Activated T-cell treated with anti-CD3 and anti-CD28 coated beads for 48 hours (primary cell): ENCODE measurements at regions not wholly inside any gene's neighbourhood (a gene's known extent, or its start where the extent isn't known, plus 50 kb on each side); places are given as distances from the start of the nearest gene placed in this dataset.
A peak's percentile ranks its signal among the peaks of the same experiment; 100 is the strongest.
"Not testable (repeated sequence)": the region's sequence is repeated elsewhere in the genome, so short reads cannot be mapped to it uniquely, and the experiment has no call there.

Experiments used
- DNase-seq: peaks from one replicate; pipeline ENCODE4 v3.0.0-alpha.2; 2020; ENCODE audit warnings: low read depth

- DNase-seq, result peak; percentile 22
Observed at GRCh38 chr3:17894434-17895060, 152.1 kb upstream of the TBC1D5 start.

- DNase-seq, result no peak
Observed at GRCh38 chr3:17891139-17891856, 148.9 kb upstream of the TBC1D5 start.

- DNase-seq, result no peak
Observed at GRCh38 chr3:17885986-17886385, 143.6 kb upstream of the TBC1D5 start.

DNA sequence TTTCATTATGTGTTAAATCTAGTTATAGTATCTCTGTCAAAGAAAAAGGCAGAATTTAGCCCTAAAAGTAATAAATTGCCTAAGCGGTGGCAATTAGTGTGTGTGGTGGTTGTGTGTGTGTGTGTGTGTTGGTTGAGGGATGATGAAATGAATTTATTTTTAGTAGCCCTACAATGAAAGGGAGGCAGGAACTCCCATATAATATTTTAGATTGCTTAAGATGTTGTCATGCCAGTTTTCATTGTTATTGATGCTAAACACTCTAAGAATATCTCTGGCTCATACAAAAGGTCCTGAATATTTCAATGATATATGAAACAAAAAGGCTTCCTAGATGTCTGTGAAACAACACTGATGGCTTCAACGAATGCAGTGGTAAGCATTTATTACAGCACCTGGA, 140.6 kb upstream of the TBC1D5 start:
- DNase-seq, result no peak

GRCh38 chr3:17877299-17877698, 134.9 kb upstream of the TBC1D5 start:
- no peak for DNase-seq

DNA sequence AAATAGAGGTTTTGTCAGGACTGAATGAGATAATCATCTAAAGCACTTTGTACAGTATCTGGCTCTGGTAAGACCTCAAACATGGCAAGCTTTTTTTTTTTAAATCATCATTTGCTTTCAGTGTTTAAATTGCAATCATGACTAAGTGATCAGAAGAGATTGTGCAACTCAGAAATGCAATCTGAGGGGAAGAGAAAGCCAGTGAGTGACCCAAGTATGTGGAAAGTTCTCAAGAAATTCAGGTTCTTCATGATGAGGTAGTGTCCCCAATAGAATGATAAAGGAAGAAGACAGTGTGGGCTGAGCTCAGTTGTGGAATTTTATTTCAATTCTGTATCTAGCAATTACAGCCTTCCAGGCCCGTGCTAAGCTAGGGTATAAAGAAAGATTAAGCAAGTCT, 132.2 kb upstream of the TBC1D5 start:
- no peak for DNase-seq

- DNase-seq, result no peak
Observed at GRCh38 chr3:17872457-17872856, 130.0 kb upstream of the TBC1D5 start.

DNA sequence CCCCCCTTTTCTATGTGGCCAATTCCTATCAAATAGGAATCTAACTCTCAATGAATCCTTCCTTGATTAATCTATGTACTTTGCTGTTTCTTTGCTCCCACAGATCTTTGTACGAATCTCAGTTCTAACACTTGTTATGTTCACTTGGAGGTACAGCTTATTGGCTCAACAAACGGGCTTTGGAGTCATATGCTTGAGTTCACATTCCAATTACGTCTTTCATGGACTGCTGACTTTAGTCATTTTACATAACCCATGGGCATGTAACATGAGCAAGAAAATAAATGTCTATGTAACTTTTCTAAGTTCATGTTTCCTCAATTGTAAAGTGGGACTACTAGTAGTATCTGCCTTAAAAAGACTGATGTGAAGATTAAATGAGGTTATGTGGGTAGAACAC, 123.2 kb upstream of the TBC1D5 start:
- DNase-seq, result no peak

DNA sequence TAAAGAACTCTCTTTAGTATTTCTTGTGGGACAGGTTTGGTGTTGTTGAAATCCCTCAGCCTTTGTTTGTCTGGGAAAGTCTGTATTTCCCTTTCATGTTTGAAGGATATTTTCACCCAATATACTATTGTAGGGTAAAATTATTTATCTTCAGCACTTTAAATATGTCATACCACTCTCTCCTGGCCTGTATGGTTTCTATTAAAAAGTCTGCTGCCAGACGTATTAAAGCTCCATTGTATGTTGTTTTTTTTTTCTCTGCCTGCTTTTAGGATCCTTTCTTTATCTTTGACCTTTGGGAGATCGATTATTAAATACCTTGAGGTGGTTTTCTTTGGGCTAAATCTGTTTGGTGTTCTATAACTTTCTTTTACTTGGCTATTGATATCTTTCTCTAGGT, 119.0 kb upstream of the TBC1D5 start:
- DNase-seq, result no peak

GRCh38 chr3:17860840-17861471, 118.5 kb upstream of the TBC1D5 start:
- not testable (repeated sequence) for DNase-seq

DNA sequence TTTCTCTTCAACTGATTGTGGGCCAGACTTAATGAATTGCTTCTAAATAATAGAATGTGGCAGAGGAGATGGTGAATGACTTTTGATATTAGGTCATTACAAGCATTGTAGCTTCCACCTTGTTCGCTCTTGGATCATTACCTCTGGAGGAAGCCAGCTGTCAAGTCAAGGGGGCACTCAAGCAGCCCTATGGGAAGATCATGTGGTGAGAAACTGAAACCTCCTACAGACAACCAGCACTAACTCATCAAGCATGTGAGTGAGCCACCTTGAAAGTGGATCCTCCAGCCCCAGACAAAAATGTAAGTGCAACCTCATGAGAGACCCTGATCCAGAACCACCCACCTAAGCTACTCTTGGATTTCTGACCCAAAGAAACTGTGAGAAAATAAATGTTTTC, 109.8 kb upstream of the TBC1D5 start:
- DNase-seq, result no peak

DNA sequence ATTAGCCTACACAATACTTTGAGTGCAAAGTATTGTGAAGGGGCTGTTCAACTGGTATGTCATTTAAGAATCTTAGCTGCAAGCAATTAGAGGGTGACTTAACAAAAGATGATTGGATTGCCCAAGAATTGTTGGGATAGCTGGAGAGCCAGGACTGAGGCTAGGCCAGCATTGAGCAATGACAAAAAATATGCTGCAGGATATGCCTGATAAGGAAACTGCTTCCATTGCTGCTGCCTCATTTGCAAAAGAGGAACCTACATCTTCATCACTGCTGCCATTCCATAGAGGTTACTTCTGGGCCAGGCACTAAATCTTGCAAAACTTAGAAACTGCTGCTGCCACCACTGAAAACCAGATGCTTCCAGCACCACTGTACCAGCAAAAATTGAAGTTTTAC, 108.0 kb upstream of the TBC1D5 start:
- DNase-seq, result no peak

DNA sequence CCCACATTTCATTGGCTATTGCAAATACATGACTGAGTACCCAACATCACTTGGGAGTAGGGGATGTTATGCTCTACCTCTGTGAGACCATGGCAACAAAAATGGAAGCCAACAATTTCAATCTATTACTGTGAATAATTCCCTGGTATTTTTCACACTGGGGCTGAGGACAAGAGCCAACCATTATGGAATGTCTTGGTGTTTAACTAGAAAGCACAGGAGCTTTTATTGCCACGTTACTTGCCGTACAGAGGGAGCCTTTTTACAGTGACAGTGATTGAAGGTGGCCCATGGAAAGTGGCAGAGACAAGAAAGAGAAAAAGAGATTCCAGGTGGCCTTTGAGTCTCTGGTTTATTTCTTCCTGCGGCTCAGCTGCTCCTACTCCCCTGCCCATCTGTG, 105.7 kb upstream of the TBC1D5 start:
- DNase-seq, result no peak

GRCh38 chr3:17847156-17847555, 104.7 kb upstream of the TBC1D5 start:
- no peak for DNase-seq

GRCh38 chr3:17846466-17846865, 104.0 kb upstream of the TBC1D5 start:
- no peak for DNase-seq

GRCh38 chr3:17845026-17845812, 102.8 kb upstream of the TBC1D5 start:
- DNase-seq, result no peak

DNA sequence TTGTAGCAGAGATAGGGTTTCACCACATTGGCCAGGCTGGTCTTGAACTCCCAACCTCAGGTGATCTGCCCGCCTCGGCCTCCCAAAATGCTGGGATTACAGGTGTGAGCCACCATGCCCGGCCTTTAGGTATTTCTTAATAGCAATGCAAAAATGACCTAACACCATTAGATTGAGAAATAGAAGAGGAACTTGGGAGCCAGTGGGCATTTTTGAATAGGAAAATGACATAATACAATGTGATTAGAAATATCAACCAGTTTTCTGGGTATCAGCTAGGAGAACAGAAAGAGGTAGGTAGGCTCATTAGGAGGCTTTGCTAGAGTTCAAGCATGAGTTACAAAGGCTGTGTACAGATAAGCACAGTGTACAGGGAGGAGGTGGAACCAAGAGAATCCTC, 101.8 kb upstream of the TBC1D5 start:
- DNase-seq, result no peak

GRCh38 chr3:17841190-17841828, 98.9 kb upstream of the TBC1D5 start:
- DNase-seq, result peak; percentile 67

DNA sequence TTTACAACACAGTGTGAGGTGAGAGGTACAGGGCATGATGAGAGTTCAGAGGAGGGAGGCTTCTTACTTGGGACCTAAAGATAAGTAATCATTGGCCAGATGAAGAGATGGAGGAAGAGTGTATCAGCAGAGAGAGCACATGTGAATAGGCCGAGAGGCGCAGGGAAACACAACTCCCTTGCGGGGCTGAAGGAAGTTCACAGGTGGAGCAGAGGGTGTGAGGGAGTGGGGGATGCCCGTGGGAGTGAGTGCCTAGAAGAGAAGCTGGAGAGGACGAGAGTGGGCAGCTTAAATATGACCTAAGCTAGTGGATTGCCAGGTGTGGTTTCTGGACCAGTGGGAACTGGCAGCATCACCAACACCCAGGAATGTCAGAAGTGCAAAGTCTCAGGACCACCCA, 98.2 kb upstream of the TBC1D5 start:
- no peak for DNase-seq

DNA sequence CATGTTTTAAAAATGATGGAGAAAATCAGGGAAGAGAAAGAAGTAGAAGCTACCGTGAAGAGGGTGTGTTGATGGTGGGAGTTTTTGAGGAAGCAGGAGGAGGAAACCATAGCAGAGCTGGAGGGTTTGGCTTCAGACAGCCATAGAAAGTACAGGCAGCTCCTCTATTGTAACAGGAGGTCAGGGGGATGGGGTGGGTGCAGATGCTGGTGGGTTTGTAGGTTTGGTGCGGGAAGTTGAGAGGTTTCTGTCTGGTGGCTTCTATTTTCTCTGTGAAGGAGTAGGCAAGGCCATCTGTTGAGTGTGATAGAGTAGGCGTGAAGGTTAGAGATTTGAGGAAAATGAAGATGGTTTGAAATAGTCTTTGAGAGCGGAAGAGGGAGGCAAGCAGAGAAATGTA, 97.7 kb upstream of the TBC1D5 start:
- no peak for DNase-seq

- no peak for DNase-seq
Observed at GRCh38 chr3:17836919-17837318, 94.5 kb upstream of the TBC1D5 start.

DNA sequence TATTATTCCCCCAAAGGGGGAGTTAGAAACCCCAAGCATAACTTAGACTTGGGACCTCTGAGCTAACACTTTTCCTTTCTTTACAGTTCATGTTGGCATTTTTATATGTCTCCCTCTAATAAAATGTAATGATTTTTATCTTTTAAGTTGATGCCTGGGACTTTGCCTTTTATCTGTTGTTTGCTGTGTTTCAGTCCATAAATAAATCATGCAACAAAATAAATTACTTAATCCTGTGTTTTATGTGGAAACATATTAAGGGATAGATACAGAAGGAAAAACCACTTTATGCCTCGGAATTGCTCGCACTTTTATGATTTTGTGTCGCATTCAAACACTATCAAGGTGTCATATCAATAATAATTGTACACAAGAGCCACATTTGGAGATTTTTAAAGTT, 93.7 kb upstream of the TBC1D5 start:
- DNase-seq, result no peak
